Astrocyte of the hippocampus (primary cell): ENCODE measurements at regions not wholly inside any gene's neighbourhood (a gene's known extent, or its start where the extent isn't known, plus 50 kb on each side); places are given as distances from the start of the nearest gene placed in this dataset.
"Not testable (repeated sequence)": the region's sequence is repeated elsewhere in the genome, so short reads cannot be mapped to it uniquely, and the experiment has no call there.

Experiments used
- DNase-seq: peaks from one replicate; pipeline ENCODE4 v3.0.0; 2011; ENCODE audit warnings: low read depth, low spot score

DNA sequence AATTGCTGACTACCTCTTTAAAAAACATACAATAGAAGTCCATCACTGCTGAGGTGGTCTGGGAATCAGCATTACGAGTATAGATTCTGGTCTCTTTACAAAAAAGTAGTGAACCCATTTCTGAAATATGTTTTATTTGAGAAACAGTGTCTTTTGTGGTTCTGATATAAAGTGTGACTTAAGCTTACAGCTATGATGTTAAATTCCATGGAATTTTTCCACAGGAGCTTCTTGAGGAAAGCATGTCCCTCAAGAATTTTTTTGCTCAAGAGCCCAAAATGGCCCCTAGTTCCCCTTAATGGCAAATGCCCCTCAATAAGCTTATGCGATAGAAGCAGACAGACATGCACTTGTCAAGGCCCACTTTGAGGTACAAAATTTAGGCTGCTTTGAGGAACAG lies 265.7 kb downstream of the FAM170A start:
- no peak for DNase-seq

DNA sequence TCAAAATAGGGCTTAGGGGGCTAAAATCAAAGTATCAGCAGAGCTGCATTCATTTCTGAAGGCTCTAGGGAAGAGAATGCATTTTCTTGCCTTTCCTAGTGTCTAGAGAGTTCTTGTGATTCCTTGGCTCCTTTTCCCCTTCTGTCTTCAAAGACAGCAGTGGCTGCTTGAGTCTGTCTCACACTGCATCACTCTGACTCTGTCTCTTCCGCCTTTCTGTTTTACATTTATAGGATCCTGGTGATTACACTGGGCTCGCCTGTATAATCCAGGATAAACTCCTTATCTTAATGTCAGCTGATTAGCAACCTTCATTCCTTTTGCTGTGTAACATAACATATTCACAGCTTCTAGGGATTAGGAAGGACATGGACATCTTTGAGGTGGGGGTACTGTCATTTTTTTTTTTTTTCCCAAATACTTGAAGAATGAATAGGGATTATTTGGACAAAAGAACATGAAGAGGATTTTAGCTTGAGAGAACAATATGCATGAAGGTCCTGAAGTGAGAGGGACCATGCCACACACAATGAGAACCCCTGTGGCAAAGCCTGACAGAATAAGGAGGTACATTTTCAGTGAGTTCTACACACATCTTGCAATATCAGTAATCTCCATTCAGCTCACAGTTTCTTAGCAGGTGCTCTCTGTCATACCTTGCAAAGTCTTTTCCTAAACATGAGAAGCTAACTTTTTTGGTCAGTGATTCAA lies 267.6 kb downstream of the FAM170A start:
- DNase-seq = no peak

DNA sequence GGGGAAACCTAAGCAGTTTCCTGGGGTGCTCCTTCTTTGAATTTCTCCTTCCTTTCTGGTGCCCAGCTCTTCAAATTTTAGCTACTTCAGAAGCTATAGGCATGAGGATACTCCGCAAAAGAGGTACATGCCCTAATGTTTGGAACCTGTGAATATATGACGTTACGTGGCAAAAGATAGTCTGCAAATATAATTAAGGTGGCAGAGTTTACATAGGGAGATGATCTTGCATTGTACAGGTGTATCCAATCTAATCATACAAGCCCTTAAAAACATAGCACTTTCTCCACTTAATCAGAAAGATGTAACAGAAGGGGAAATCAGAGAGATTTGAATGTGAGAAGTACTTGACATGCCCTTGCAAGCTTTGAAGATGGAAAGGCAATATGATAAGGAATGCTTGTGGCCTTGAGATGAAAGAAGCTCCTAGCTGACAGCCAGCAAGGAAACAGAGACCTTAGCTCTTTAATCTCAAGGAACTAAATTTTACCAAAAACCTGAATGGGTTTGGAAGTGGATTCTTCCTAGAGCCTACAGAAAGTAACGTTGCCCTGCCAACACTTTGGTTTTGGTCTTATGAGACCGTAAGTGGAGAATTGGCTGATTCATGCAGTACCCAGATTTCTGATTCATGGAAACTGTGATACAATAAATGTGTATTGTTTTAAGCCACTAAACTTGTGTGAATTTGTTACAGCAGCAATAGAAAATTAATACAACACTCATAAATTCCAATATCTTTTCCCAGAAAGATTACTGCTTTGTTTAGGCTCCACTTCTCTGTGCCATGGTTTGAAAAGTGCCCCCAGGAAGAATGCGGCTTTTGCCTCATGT lies 268.4 kb downstream of the FAM170A start:
- no peak for DNase-seq

DNA sequence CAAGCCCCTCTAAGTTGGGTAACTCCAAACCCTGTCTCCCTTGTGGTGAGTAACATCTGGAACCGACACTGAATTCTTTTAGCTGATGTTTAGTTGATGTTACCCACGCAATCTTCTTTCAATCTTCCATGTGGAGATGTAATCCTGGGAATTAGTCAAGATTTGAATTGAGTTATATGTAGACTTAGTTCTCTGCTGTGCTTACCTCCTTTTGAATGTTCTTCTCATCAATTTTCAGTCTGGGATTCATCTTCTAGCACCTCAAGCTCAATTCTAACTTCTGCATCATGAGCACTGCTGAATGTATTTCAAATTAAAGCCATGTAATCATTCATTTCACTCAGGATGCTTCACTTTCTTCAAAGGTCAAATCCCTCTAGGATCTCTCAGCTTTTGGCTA lies 270.6 kb downstream of the FAM170A start:
- no peak for DNase-seq

DNA sequence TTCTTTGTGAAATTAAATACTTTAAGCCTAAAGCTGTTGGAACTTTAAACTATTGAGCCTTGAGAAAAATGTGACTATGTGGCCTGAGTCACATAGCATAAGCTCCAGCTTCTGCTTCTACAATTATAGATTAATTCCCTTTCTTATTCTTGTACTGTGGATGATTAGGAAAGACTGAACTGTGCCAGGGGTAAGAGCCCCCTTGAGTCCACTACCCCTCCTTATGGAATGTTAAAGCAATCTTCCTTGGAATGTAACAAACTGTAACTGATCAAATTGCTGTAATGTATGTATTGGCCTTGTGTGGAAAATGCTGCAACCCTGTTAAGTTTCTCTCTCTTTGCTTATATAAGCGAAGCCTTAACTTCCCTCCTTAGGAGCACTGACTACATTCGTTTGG lies 273.2 kb downstream of the FAM170A start:
- DNase-seq = no peak

DNA sequence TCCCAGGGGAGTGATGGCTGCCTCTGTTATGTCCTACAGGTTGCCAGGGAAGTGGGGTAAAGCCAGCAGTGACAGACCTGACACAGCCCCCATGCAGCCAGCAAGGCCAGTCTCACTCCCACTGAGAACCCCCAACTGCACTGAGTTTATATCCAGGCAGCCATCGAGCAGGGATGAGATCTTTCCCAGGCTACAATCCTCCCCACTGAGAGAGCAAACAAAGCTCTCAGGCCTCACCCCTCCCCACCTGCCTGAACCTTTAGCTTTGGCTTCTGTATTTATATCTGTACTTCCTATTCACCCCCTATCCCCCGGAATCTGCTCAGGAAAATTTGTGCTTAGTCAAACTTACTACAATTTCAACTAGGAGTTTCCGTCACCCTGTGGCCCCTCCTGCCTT lies 284.1 kb downstream of the FAM170A start:
- DNase-seq = no peak

DNA sequence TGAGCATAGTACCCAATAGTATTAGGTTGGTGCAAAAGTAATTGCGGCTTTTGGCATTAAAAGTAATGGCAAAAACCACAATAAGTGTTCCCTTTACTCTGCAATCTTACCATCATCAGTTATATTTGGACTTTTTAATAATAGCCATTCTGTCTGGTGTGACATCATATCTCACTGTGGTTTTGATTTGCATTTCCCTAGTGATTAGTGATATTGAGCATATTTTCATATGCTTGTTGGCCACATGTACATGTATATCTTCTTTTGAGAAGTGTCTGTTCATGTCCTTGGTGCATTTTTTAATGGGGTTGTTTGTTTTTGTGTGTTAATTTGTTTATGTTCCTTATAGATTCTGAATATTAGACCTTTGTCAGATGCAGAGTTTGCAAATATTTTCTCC lies 289.9 kb downstream of the FAM170A start:
- DNase-seq = no peak

DNA sequence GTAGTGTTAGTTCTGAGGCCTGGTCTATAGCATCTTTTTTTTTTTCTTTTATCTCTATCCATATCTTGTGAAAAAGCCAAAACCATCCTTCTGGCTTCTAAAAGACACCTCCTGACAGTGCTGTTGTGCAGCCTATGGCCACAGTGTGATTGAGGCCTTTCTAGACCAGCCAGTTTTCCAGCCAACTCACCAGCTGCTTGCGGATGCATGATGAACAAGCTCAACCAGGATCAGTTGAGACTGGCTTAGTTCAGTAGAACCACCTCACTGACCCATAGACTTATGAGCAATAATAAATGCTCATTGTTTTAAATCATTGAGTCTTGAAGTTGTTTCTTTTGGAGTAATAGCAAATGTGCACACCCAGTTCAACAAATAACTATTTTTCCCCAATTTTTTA lies 296.9 kb downstream of the FAM170A start:
- DNase-seq = no peak

DNA sequence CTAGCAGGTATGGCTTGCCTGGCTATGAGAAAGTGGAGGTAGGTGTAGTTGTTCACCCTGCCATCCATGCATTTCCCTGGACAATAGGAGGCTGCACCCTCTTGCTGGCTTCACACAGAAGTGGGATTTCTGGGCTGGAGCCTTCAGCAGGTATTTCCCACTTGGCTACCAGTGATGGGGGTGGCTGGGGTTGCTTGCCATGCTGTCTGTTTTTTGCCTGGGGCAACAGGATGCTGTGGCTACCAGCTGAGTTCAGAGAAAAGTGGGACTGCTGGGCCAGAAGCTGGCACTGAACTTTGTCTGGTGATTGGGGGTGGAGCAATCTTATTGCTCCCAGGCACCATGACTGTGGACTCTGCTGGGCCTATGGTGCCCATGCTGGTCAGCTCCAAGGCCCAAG lies 299.6 kb downstream of the FAM170A start:
- no peak for DNase-seq

DNA sequence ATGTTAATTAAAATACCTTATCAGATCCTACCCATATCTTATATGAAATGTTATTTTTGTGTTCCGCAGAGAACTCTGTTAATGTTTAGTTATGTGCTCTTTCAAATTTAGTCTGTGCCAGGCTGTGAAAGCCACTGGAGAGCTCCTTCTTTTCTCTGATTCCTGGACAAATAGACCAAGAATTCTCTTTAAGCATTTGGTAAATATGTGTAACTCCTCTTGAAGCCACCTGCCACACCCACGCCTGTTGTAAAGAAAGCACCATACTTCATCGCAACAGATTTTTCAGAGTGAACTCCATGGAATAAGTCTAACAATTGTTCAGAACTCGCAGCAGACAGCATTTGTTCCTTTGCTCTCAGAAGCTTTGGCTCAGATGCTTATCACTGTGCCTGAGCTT lies 301.1 kb downstream of the FAM170A start:
- no peak for DNase-seq

DNA sequence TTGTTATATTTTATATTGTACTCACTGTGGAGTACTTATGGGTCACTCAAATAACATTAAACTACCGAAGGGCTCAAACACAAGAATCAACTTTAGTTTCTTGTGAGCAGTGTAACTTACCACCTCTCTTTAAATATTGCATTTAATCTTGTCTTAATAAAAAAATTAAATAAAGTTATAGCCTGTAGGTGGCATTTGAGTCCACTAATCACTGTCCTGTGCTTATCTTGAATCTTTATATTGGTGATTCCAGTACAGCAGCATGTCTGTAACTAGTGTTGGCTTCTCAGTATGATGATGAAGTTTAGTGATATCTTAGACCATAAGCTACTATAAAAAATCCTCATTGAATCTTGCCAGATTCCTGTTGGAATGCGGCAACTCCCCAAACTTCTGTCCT lies 313.8 kb downstream of the FAM170A start:
- peak; percentile 31 for DNase-seq

DNA sequence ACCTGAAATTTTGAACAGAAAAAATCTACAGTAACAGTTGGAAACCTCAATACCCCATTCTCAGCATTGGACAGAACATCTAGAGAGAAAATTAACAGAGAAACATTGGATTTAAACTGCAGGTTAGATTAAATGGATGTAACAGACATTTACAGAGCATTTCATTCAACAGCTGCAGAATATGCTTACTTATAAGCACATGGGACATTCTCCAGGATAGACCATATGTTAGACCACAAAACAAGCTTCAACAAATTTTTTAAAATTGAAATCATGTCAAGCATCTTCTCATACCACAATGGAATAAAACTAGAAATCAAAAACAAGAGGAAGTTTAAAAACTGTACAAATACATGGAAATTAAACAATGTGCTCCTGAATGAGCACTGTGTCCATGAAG lies 316.3 kb downstream of the FAM170A start:
- no peak for DNase-seq

DNA sequence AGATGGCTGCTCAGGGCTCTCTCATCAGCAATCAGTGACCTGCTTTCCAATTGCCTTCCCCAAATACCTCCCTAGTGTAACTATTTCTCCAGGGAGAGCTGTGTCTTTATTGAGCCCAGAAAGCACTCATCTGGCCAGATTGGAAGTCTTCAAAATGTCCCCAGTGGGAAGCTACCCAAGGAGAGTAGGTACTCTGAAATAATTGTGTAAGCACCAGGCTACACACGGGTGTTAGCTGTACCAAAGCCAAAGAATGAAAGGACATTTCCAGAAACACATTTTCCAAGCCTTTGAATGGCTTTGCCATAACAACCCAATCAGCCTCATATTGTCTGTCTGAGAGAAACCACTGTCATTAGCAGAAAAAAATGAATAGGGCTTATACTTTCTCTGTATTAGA lies 318.8 kb downstream of the FAM170A start:
- no peak for DNase-seq

DNA sequence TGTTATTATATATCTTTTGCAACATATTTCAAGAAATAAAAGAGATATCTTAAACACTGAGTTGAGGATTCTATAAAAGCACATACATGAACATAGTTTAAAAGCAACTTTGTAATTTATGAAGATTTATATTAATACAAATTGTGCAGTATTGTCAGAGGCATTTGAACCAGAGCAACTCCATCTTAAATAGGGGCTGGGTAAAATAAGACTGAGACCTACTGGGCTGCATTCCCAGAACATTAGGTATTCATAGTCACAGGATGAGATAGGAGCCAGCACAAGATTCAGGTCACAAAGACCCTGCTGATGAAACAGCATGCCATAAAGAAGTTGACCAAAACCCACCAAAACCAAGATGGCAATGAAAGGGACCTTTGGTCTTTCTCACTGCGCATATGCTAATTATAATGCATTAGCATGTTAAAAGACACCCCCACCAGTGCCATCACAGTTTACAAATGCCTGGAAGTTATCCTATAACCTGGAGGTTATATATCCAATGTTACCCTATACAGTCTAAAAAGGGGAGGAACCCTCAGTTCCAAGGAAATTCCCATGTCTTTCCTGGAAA lies 320.2 kb downstream of the FAM170A start:
- DNase-seq = peak; percentile 16

DNA sequence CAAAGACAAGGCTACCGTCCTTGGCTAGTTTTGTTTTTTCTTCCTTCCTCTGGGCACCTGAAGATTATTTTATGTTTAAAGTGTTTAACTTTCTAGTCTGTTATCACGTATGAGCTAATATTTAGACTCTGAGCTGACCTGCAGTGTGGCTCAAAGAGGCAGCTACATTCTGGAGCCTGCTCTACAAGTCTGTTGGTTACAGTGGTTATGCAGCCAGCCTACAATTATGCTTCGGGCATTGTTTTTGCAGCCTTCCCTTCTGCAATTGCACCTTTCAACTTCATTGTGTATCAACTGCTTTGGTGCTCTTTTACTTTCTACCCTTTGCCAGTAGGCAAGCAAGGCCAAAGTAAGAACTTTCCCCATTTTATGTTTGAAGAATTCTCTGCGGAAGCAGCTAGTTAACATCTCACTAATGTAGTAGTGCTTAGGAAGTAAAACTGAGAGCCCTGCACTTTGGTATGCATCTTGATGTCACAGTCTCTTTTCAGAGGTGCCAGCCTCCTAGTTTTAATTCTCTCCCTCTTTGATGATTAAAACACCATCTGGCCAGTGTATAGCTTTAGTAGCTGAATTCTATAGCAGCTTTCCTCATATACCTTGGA lies 322.1 kb downstream of the FAM170A start:
- DNase-seq = peak; percentile 2

DNA sequence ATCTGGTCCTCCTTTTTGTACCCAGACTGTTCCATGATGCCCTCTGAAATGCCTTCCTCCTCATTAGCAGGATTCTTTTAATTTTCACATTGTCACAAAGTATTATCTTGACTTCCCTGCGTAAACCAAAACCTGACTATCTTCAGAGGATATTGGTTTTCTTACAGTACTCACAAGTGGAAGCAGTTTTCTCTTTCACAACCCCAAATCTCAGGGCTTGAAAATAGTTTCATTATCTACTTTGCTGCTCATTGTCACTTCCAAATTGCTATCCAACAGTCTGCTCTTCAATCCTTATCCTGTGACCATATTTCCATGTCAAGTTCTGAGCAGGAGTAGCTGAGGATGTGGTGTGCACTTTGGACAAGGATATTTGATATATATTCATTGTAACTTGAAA lies 324.1 kb downstream of the FAM170A start:
- no peak for DNase-seq

DNA sequence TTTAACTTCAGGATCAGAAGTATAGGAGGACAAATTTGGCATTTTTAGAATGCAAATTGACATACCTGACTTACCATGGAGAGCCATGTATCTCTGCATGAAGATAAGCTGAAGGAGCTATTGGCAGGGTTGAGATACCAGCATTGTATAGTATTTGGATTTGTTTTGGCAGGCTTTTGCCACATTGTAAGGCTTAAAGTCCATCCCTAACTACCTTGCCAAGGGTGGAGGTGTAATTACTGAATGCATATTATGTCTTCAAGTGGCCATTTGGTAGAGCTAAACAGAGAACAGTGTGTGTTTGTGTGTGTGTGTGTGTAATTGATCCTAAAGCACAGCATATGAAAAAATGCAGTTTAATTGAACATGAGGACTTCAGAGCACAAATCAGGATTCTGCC lies 324.7 kb downstream of the FAM170A start:
- no peak for DNase-seq

DNA sequence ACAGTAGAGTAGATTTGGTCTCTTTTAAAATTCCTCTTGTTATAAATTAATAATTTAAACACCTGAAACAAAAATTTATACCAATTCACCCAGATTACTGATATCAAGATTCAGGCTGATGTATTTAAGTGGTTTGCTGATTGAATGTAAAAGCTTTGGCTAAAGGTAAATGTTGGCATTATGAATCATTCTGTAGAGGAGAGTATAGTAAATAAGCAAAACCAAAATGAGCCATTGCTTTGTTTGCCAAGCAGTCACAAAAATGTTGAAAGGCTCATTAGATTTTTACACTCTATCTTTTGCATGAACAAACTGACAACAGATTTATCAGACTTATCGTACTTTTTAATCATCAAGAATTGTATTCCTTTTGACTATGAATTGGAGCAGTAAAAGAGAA lies 332.6 kb downstream of the FAM170A start:
- DNase-seq = no peak

DNA sequence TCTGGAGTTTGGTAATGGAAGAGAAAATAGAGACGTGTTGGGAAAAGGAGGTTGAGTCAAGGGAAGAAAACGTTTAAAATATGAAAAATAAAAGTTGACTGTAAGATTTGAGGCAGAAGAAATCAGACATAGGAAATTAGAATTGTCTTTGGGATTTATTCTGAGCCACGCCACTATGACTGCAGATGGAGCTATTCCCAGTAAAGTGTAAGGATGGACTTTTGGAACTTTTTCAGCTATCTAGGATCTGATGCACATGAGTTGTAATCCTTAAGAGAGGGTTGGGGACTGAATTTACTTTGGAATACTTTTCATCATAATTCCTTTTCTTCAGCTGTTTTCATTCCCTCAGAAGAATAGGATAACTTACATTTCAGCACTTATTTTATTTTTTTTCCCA lies 336.7 kb downstream of the FAM170A start:
- DNase-seq = no peak

DNA sequence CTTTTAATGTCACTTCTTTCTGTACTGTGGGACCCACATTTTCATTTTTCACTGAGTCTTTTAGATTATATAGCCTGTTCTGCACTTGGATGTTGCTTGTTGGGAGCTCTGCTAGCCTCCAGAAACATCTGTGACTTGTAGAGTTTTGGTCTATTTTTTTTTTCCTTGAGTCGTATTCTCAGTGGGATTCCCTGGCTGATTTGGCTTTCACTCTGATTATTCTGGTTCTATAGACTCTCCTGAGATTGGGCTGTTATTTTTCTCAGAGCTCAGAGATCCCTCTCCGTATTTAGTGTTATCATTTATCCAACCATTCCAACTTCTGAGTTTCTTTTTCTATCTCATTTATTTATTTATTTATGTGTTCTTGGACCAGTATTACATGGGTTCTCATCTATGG lies 339.3 kb downstream of the FAM170A start:
- DNase-seq = no peak

DNA sequence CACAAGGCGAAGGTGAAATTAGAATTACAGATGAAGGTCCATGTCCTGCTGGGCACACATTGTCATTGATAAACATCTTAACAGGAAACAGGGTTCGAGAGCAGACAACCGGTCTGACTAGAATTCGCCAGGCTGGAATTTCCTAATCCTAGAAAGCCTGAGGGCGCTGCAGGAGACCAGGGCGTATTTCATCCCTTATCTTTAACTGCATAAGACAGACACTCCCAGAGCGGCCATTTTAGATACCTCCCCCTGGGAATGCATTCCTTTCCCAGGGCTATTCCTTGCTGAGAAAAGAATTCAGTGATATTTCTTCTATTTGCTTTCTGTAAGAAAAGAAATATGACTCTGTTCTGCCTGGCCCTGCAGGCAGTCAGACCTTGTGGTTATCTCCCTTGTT lies 357.7 kb downstream of the FAM170A start:
- DNase-seq = not testable (repeated sequence)

DNA sequence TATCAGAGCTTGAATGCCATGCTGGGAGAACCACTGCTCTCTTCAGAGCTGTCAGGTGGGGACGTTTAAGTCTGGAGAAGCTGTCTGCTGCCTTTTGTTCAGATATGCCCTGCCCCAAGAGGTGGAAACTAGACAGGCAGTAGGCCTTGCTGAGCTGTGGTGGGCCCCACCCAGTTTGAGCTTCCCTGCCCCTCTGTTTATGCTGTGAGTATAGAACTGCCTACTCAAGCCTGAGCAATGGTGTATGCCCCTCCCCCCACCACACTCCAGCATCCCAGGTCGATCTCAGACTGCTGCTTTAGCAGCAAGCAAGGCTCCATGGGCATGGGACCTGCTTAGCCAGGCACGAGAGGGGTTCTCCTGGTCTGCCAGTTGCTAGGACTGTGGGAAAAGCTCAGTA lies 362.3 kb downstream of the FAM170A start:
- no peak for DNase-seq

DNA sequence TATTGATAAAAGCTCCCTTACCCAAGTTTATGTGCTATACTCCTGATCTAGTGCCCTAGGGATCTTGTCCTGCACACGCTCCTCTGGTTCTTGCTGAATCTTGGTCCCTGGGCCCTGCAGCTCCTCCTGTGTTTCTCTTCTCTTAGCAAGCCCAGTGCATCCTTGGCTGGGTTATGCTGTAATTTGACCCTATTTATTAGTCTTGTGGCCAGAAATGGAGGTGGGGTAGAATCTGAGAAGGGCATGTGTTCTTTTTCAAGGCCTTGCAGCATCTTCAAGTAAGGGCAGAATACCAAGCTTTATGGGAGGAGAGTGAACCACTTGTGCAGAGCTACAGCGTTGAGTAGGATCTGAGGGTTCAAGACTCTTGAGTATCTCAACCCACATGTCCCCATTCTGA lies 366.8 kb downstream of the FAM170A start:
- no peak for DNase-seq
